ENCODE measurements at regions not wholly inside any gene's neighbourhood (a gene's known extent, or its start where the extent isn't known, plus 50 kb on each side); places are given as distances from the start of the nearest gene placed in this dataset.

- no peaks in the 10 kb centered on the region for H4K20me1 ChIP-seq (ENCODE audit: control insufficient read depth, insufficient read depth, low read depth, low read length)
- H3K4me1 ChIP-seq (ENCODE audit: control insufficient read depth, low read length) = no peaks in the 10 kb centered on the region
- no peak overlapping the region for H3K4me3 ChIP-seq (ENCODE audit: low read length)
- H3K9me3 ChIP-seq (ENCODE audit: control insufficient read depth, insufficient read depth, low read length) = no peaks in the 10 kb centered on the region
- H3K79me2 ChIP-seq (ENCODE audit: control insufficient read depth, low read length) = no peaks in the 10 kb centered on the region
- no peaks in the 10 kb centered on the region for H3K9me2 ChIP-seq (replicated peaks; ENCODE audit: control insufficient read depth, low read length)
- no peaks in the 10 kb centered on the region for H3K27me3 ChIP-seq (ENCODE audit: control insufficient read depth, low read length)
- H3K27ac ChIP-seq (ENCODE audit: low read depth, low read length) = no peak overlapping the region
- H3K36me3 ChIP-seq (ENCODE audit: control insufficient read depth, low read length) = no peaks in the 10 kb centered on the region
- TF ChIP-seq EZH2phosphoT487 (IDR thresholded peaks at IDR 0.05; ENCODE audit: borderline replicate concordance, low read length) = no peak
- no peak for TF ChIP-seq CTCF (IDR thresholded peaks at IDR 0.05; ENCODE audit: low read depth, low read length, poor library complexity, severe bottlenecking)
- H3F3A ChIP-seq (ENCODE audit: control insufficient read depth, insufficient read depth) = no peaks in the 10 kb centered on the region
- no peak overlapping the region for H3K4me2 ChIP-seq (ENCODE audit: low read length)
These were observed 365.5 kb upstream of the KLHL29 start for GRCh38 chr2:23019476-23019875.

GRCh38 chr2:23020659-23021058, 364.3 kb upstream of the KLHL29 start:
- TF ChIP-seq EZH2phosphoT487 (IDR thresholded peaks at IDR 0.05; ENCODE audit: borderline replicate concordance, low read length) (no peak), CTCF (IDR thresholded peaks at IDR 0.05; ENCODE audit: low read depth, low read length, poor library complexity, severe bottlenecking) (no peak)
- H3K9me3 ChIP-seq (ENCODE audit: control insufficient read depth, insufficient read depth, low read length) = no peaks in the 10 kb centered on the region
- no peaks in the 10 kb centered on the region for H3K27me3 ChIP-seq (ENCODE audit: control insufficient read depth, low read length)
- H3K4me1 ChIP-seq (ENCODE audit: control insufficient read depth, low read length) = no peaks in the 10 kb centered on the region
- H3K9me2 ChIP-seq (replicated peaks; ENCODE audit: control insufficient read depth, low read length) = no peaks in the 10 kb centered on the region
- H4K20me1 ChIP-seq (ENCODE audit: control insufficient read depth, insufficient read depth, low read depth, low read length) = no peaks in the 10 kb centered on the region
- H3K36me3 ChIP-seq (ENCODE audit: control insufficient read depth, low read length) = no peaks in the 10 kb centered on the region
- H3K4me2 ChIP-seq (ENCODE audit: low read length) = no peak overlapping the region
- H3K27ac ChIP-seq (ENCODE audit: low read depth, low read length) = no peak overlapping the region
- H3K79me2 ChIP-seq (ENCODE audit: control insufficient read depth, low read length) = no peaks in the 10 kb centered on the region
- H3K4me3 ChIP-seq (ENCODE audit: low read length) = no peak overlapping the region
- no peaks in the 10 kb centered on the region for H3F3A ChIP-seq (ENCODE audit: control insufficient read depth, insufficient read depth)

GRCh38 chr2:23021311-23022120, 363.5 kb upstream of the KLHL29 start:
- no peak for TF ChIP-seq EZH2phosphoT487 (IDR thresholded peaks at IDR 0.05; ENCODE audit: borderline replicate concordance, low read length)
- TF ChIP-seq CTCF (IDR thresholded peaks at IDR 0.05; ENCODE audit: low read depth, low read length, poor library complexity, severe bottlenecking) = no peak
- Histone ChIP-seq H3K4me1 (ENCODE audit: control insufficient read depth, low read length) (no peaks in the 10 kb centered on the region), H3K27me3 (ENCODE audit: control insufficient read depth, low read length) (no peaks in the 10 kb centered on the region), H3K27ac (ENCODE audit: low read depth, low read length) (no peak overlapping the region), H3K9me2 (replicated peaks; ENCODE audit: control insufficient read depth, low read length) (no peaks in the 10 kb centered on the region), H4K20me1 (ENCODE audit: control insufficient read depth, insufficient read depth, low read depth, low read length) (no peaks in the 10 kb centered on the region), H3F3A (ENCODE audit: control insufficient read depth, insufficient read depth) (no peaks in the 10 kb centered on the region), H3K79me2 (ENCODE audit: control insufficient read depth, low read length) (no peaks in the 10 kb centered on the region), H3K4me3 (ENCODE audit: low read length) (no peak overlapping the region), H3K36me3 (ENCODE audit: control insufficient read depth, low read length) (no peaks in the 10 kb centered on the region), H3K4me2 (ENCODE audit: low read length) (no peak overlapping the region), H3K9me3 (ENCODE audit: control insufficient read depth, insufficient read depth, low read length) (no peaks in the 10 kb centered on the region)
